ENCODE measurements at regions not wholly inside any gene's neighbourhood (a gene's known extent, or its start where the extent isn't known, plus 50 kb on each side); places are given as distances from the start of the nearest gene placed in this dataset.

- TF ChIP-seq SIN3A (IDR thresholded peaks at IDR 0.05; ENCODE audit: borderline replicate concordance, insufficient read depth, low read length) = no peak
- TF ChIP-seq REST (IDR thresholded peaks at IDR 0.05; ENCODE audit: insufficient read depth in 1 of 2, low read depth in 2 of 2, low read length in 2 of 2) = no peak
- no peak for TF ChIP-seq POLR2AphosphoS5 (IDR thresholded peaks at IDR 0.05; ENCODE audit: low read depth, low read length)
- TF ChIP-seq FOXP2 (optimal IDR thresholded peaks at IDR 0.05; ENCODE audit: borderline replicate concordance, extremely low read depth, extremely low read length, insufficient read depth) = no peak
- TF ChIP-seq TAF1 (IDR thresholded peaks at IDR 0.05; ENCODE audit: borderline replicate concordance, insufficient read depth, low read length) = no peak
These were observed 248.1 kb upstream of the HABP2 start for GRCh38 chr10:113304726-113305125.

GRCh38 chr10:113305871-113306270 lies 247.0 kb upstream of the HABP2 start:
- TF ChIP-seq TAF1 (IDR thresholded peaks at IDR 0.05; ENCODE audit: borderline replicate concordance, insufficient read depth, low read length) = no peak
- TF ChIP-seq FOXP2 (optimal IDR thresholded peaks at IDR 0.05; ENCODE audit: borderline replicate concordance, extremely low read depth, extremely low read length, insufficient read depth) = no peak
- no peak for TF ChIP-seq SIN3A (IDR thresholded peaks at IDR 0.05; ENCODE audit: borderline replicate concordance, insufficient read depth, low read length)
- TF ChIP-seq POLR2AphosphoS5 (IDR thresholded peaks at IDR 0.05; ENCODE audit: low read depth, low read length) = no peak
- TF ChIP-seq REST (IDR thresholded peaks at IDR 0.05; ENCODE audit: insufficient read depth in 1 of 2, low read depth in 2 of 2, low read length in 2 of 2) = no peak

GRCh38 chr10:113309791-113310190 lies 243.1 kb upstream of the HABP2 start:
- TF ChIP-seq TAF1 (IDR thresholded peaks at IDR 0.05; ENCODE audit: borderline replicate concordance, insufficient read depth, low read length) (no peak), POLR2AphosphoS5 (IDR thresholded peaks at IDR 0.05; ENCODE audit: low read depth, low read length) (no peak), FOXP2 (optimal IDR thresholded peaks at IDR 0.05; ENCODE audit: borderline replicate concordance, extremely low read depth, extremely low read length, insufficient read depth) (no peak), REST (IDR thresholded peaks at IDR 0.05; ENCODE audit: insufficient read depth in 1 of 2, low read depth in 2 of 2, low read length in 2 of 2) (no peak), SIN3A (IDR thresholded peaks at IDR 0.05; ENCODE audit: borderline replicate concordance, insufficient read depth, low read length) (no peak)

GRCh38 chr10:113310347-113310746 lies 242.5 kb upstream of the HABP2 start:
- TF ChIP-seq TAF1 (IDR thresholded peaks at IDR 0.05; ENCODE audit: borderline replicate concordance, insufficient read depth, low read length) = no peak
- no peak for TF ChIP-seq REST (IDR thresholded peaks at IDR 0.05; ENCODE audit: insufficient read depth in 1 of 2, low read depth in 2 of 2, low read length in 2 of 2)
- no peak for TF ChIP-seq SIN3A (IDR thresholded peaks at IDR 0.05; ENCODE audit: borderline replicate concordance, insufficient read depth, low read length)
- TF ChIP-seq FOXP2 (optimal IDR thresholded peaks at IDR 0.05; ENCODE audit: borderline replicate concordance, extremely low read depth, extremely low read length, insufficient read depth) = no peak
- no peak for TF ChIP-seq POLR2AphosphoS5 (IDR thresholded peaks at IDR 0.05; ENCODE audit: low read depth, low read length)

Measured in PFSK-1 (cell line).